Naive thymus-derived CD4-positive, alpha-beta T cell (primary cell): ENCODE measurements at regions not wholly inside any gene's neighbourhood (a gene's known extent, or its start where the extent isn't known, plus 50 kb on each side); places are given as distances from the start of the nearest gene placed in this dataset.

Experiments used
- ATAC-seq: fragments of 150-1000 bp; cut with Tn5 transposase; 2 replicates; pipeline ENCODE4 v1.10.0; 2021; ENCODE audit warnings: mild to moderate bottlenecking, moderate library complexity
- CTCF ChIA-PET: fragments of 350-600 bp; sonication (Branson Sonifier 250); formaldehyde crosslinking; loops from one replicate; lab custom pipeline; 2021; ENCODE audit warnings: antibody characterized with exemption; lab: Charles Lee
- POLR2A ChIA-PET: fragments of 350-600 bp; sonication (Branson Sonifier 250); formaldehyde crosslinking; loops from one replicate; lab custom pipeline; 2021; ENCODE audit warnings: antibody characterized with exemption, inconsistent platforms; lab: Charles Lee
- DNase-seq, 9 donors: peaks; one replicate each; pipeline versions ENCODE4 v3.0.0 to v3.0.0-alpha.2; 2020 to 2022; ENCODE audit warnings: mixed read lengths in 1 of 9
- H3K27ac ChIP-seq: one replicate; pipeline ENCODE4 v1.7.0; 2013; ENCODE audit warnings: mild to moderate bottlenecking, low read depth, low read length, moderate library complexity
- H3K27me3 ChIP-seq, 2 donors: one replicate each; pipeline ENCODE4 v1.7.0; 2013; ENCODE audit warnings: low read length in 2 of 2, mild to moderate bottlenecking in 2 of 2, moderate library complexity in 2 of 2; ENCODE audit not compliant: control insufficient read depth in 2 of 2, insufficient read depth in 2 of 2
- H3K36me3 ChIP-seq, 3 experiments: 1 replicate in 2 of 3; 2 replicates in 1 of 3; pipeline ENCODE4 v1.7.0; 2013; ENCODE audit warnings: low read length in 3 of 3, mild to moderate bottlenecking in 3 of 3, moderate library complexity in 1 of 3; ENCODE audit not compliant: insufficient read depth in 3 of 3, control insufficient read depth in 2 of 3
- H3K4me1 ChIP-seq, 2 donors: one replicate each; pipeline ENCODE4 v1.7.0; 2013; ENCODE audit warnings: low read length in 2 of 2, mild to moderate bottlenecking in 2 of 2, moderate library complexity in 1 of 2; ENCODE audit not compliant: control insufficient read depth in 2 of 2, insufficient read depth in 2 of 2
- H3K4me3 ChIP-seq: 2 replicates; pipeline ENCODE4 v1.7.0; 2013; ENCODE audit warnings: mild to moderate bottlenecking, low read length
- H3K9me3 ChIP-seq, 3 experiments: 1 replicate in 2 of 3; 2 replicates in 1 of 3; pipeline ENCODE4 v1.7.0; 2013; ENCODE audit warnings: low read length in 3 of 3; ENCODE audit not compliant: control insufficient read depth in 2 of 3
- H3K27ac Mint-ChIP-seq, 9 donors: one replicate each; pipeline ENCODE4 v1.8.0; 2020 to 2022; ENCODE audit warnings: mixed read lengths in 9 of 9, mild to moderate bottlenecking in 8 of 9, moderate library complexity in 5 of 9, inconsistent platforms in 2 of 9
- H3K27me3 Mint-ChIP-seq, 5 donors: one replicate each; pipeline ENCODE4 v1.8.0; 2021 to 2022; ENCODE audit warnings: mixed read lengths in 5 of 5, mild to moderate bottlenecking in 1 of 5
- H3K36me3 Mint-ChIP-seq, 5 donors: one replicate each; pipeline ENCODE4 v1.8.0; 2020 to 2022; ENCODE audit warnings: mixed read lengths in 5 of 5, mild to moderate bottlenecking in 3 of 5, inconsistent platforms in 1 of 5
- H3K4me1 Mint-ChIP-seq, 7 donors: one replicate each; pipeline ENCODE4 v1.8.0; 2020 to 2022; ENCODE audit warnings: mixed read lengths in 7 of 7, mild to moderate bottlenecking in 3 of 7, inconsistent platforms in 1 of 7
- H3K4me3 Mint-ChIP-seq, 10 donors: one replicate each; pipeline ENCODE4 v1.8.0; 2020 to 2022; ENCODE audit warnings: mild to moderate bottlenecking in 10 of 10, mixed read lengths in 10 of 10, moderate library complexity in 6 of 10, inconsistent platforms in 2 of 10
- H3K9me3 Mint-ChIP-seq, 11 donors: one replicate each; pipeline ENCODE4 v1.8.0; 2020 to 2022; ENCODE audit warnings: mixed read lengths in 11 of 11, mild to moderate bottlenecking in 4 of 11, inconsistent platforms in 1 of 11, moderate library complexity in 1 of 11
- intact Hi-C, 2 donors: fragments of 100-400 bp; cut with micrococcal nuclease; formaldehyde crosslinking; loops; one replicate each; pipeline ENCODE4 v1.15.1; 2023

DNA sequence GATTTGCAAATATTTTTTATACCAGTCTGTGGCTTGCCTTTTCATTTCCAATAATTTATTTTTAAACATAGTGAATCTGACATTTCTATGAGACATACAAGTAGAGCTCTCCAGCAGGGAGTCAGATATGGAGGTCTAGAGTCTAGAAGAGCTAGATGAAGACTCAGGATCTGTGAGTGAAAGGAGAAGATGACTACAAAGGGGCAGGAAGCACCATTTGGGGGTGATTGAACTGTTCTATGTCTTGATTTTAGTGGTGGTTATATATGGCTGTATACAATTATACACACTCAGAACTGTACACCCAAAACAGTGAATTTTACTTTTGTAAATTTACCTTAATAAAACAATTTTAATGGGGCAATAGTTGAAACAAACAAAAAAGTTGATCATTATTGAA, 127.9 kb upstream of the BACH2 start:
- no peaks in the 10 kb centered on the region for H3K27me3 Mint-ChIP-seq
- ChIA-PET CTCF (interaction anchor here (0.6 to 1.5 kb wide), 4 partner anchors 31 to 595 kb away, joined by 3 to 6 read pairs (median 4); partner anchors contain the start of gene CASP8AP2), POLR2A (interaction anchor here (1.0 to 4.8 kb wide), 6 partner anchors 10 to 483 kb away, joined by 3 to 29 read pairs (median 4); no protein-coding TSS in a partner anchor)
- Histone ChIP-seq H3K9me3 (no peaks in the 10 kb centered on the region), H3K27me3 (no peaks in the 10 kb centered on the region), H3K27ac (peak overlapping the region; percentile 53), H3K4me3 (peak overlapping the region; percentile 32), H3K4me1 (peaks cover 0 to 10% of the 10 kb centered on the region in 2 donors), H3K36me3 (no peaks in the 10 kb centered on the region)
- peak overlapping the region; percentile 21 to 97 (median 91) for H3K27ac Mint-ChIP-seq
- no peak for DNase-seq
- ATAC-seq, result no peak
- H3K4me3 Mint-ChIP-seq, result peak overlapping the region in 9 of 10 donors; percentile 16 to 85 (median 55)
- intact Hi-C loops, result loop anchor here (2.0 kb wide), 2 partner anchors 14 to 20 kb away; no protein-coding TSS in a partner anchor
- peaks cover 3 to 8% (median 6%) of the 10 kb centered on the region in 11 donors for H3K9me3 Mint-ChIP-seq
- H3K36me3 Mint-ChIP-seq, result peaks cover 0 to 19% (median 3%) of the 10 kb centered on the region in 5 donors
- H3K4me1 Mint-ChIP-seq, result peaks cover 12 to 25% (median 18%) of the 10 kb centered on the region in 7 donors

DNA sequence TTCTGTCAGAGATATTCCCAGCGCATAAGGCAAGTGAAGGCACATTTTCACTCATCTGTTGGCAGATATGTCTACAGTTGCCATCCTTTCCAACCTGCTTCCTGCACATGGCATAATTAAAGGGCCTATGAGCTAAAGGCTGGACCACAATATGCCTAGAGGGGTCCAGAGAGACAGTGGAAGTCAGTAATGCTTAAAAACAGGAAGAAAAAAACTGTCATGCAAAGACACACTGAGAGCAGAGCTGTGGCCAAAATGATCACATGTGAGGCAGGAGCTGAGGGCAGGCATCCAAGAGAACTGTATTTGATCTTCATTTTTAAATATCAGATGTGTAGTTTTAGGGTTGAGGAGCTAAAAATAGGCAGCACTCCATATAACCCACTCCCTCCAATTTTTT, 125.0 kb upstream of the BACH2 start:
- no peak overlapping the region for H3K27ac ChIP-seq
- H3K4me1 Mint-ChIP-seq, result peaks cover 14 to 34% (median 19%) of the 10 kb centered on the region in 7 donors
- H3K9me3 Mint-ChIP-seq, result peaks cover 0 to 7% (median 0%) of the 10 kb centered on the region in 11 donors
- ATAC-seq (no peak), DNase-seq (no peak)
- H3K4me1 ChIP-seq, result peaks cover 0 to 10% of the 10 kb centered on the region in 2 donors
- no peak overlapping the region for H3K4me3 Mint-ChIP-seq
- H3K27me3 ChIP-seq, result no peaks in the 10 kb centered on the region
- H3K27ac Mint-ChIP-seq, result no peak overlapping the region
- H3K4me3 ChIP-seq, result no peak overlapping the region
- POLR2A ChIA-PET, result interaction anchor here (0.6 to 0.9 kb wide), 3 partner anchors 14 to 132 kb away, joined by 3 read pairs; no protein-coding TSS in a partner anchor
- H3K9me3 ChIP-seq, result no peaks in the 10 kb centered on the region
- H3K27me3 Mint-ChIP-seq, result no peaks in the 10 kb centered on the region
- no peaks in the 10 kb centered on the region for H3K36me3 ChIP-seq
- peaks cover 0 to 9% (median 0%) of the 10 kb centered on the region in 5 donors for H3K36me3 Mint-ChIP-seq
- CTCF ChIA-PET, result interaction anchor here (0.9 kb wide), 2 partner anchors 10 to 29 kb away, joined by 3 to 7 read pairs; no protein-coding TSS in a partner anchor
- intact Hi-C loops, result no loop called here

DNA sequence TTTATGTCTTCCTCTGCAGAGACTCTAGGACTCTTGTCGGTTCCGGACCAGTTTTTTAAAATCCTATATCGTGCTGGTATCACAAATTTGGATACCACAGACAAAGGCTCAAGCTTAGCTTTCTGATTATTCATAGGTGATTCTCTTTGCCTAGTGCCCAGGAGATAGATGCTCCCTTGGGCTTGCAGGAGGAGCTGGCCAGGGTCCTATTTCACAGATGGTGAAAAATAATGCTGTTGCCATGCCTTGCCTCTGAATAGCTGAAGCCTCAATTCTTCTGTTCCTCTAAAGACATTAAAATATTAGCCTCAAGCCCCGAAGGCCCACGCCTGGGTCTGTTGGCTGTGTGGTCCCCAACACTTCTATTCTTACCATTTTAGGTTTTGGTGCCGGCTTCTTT, 123.9 kb upstream of the BACH2 start:
- no peak overlapping the region for H3K4me3 Mint-ChIP-seq
- H3K9me3 Mint-ChIP-seq, result peaks cover 0 to 7% (median 0%) of the 10 kb centered on the region in 11 donors
- H3K27me3 ChIP-seq, result no peaks in the 10 kb centered on the region
- no peaks in the 10 kb centered on the region for H3K9me3 ChIP-seq
- peaks cover 10 to 32% (median 12%) of the 10 kb centered on the region in 7 donors for H3K4me1 Mint-ChIP-seq
- H3K4me1 ChIP-seq, result peaks cover 0 to 10% of the 10 kb centered on the region in 2 donors
- ATAC-seq (no peak), DNase-seq (no peak)
- H3K4me3 ChIP-seq, result no peak overlapping the region
- H3K36me3 Mint-ChIP-seq, result peaks cover 0 to 7% (median 0%) of the 10 kb centered on the region in 5 donors
- H3K27ac ChIP-seq, result no peak overlapping the region
- POLR2A ChIA-PET, result no interaction called here
- intact Hi-C loops, result no loop called here
- no peaks in the 10 kb centered on the region for H3K36me3 ChIP-seq
- no peaks in the 10 kb centered on the region for H3K27me3 Mint-ChIP-seq
- no peak overlapping the region for H3K27ac Mint-ChIP-seq
- CTCF ChIA-PET, result interaction anchor here (0.9 kb wide), 1 partner anchor 27 kb away, joined by 3 read pairs; no protein-coding TSS in a partner anchor

DNA sequence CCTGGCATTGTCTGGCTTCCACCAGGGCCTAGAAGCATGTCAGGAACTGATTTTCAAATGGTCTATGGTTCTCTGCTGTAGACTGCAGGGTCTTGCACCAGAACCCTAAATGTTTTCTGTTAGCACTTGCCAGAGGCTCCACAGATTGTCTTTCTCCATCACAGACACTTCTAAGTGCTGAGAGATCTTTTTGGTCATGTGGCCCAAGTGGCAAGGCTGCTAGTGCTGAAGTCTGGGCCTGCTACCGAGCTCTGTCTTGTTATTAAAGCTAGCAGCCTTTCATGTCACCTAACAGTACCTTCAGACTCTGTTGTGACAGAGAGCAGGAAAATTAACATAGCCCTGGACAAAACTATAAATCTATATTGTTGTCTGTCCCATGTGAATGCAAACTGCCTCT, 120.7 kb upstream of the BACH2 start:
- ATAC-seq (no peak), DNase-seq (no peak)
- peaks cover 0 to 1% (median 0%) of the 10 kb centered on the region in 5 donors for H3K36me3 Mint-ChIP-seq
- H3K4me3 Mint-ChIP-seq, result no peak overlapping the region
- Histone ChIP-seq H3K36me3 (no peaks in the 10 kb centered on the region), H3K9me3 (no peaks in the 10 kb centered on the region), H3K27me3 (no peaks in the 10 kb centered on the region), H3K4me3 (no peak overlapping the region), H3K27ac (no peak overlapping the region), H3K4me1 (peaks cover 16 to 22% of the 10 kb centered on the region in 2 donors)
- ChIA-PET CTCF (interaction anchor here (1.3 kb wide), 1 partner anchor 24 kb away, joined by 3 read pairs; no protein-coding TSS in a partner anchor), POLR2A (interaction anchor here (0.8 to 1.5 kb wide), 4 partner anchors 9 to 16 kb away, joined by 3 to 5 read pairs (median 4); no protein-coding TSS in a partner anchor)
- H3K9me3 Mint-ChIP-seq, result peaks cover 0 to 5% (median 0%) of the 10 kb centered on the region in 11 donors
- H3K27me3 Mint-ChIP-seq, result peaks cover 0 to 2% (median 0%) of the 10 kb centered on the region in 5 donors
- H3K4me1 Mint-ChIP-seq, result peaks cover 14 to 44% (median 23%) of the 10 kb centered on the region in 7 donors
- intact Hi-C loops, result no loop called here
- no peak overlapping the region for H3K27ac Mint-ChIP-seq

DNA sequence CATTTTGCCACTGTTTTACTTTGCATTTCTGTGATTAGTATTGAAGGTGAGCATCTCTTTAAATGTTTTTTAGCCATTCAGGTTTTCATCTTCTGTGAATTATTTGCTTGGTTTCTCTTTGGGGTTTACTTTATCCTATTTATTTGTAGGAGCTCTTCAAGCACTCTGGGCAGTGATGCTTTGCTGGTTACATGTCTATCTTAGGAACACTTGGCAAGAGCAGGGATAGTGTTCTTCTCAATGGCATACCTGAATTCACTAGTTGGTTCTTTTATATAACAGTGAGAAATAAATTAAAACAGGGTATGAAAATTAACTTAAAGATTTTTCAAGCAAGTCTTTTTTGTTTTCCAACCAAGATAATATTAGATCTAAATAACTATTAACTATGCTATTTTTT, 119.7 kb upstream of the BACH2 start:
- no peak overlapping the region for H3K4me3 ChIP-seq
- Mint-ChIP-seq H3K4me1 (peaks cover 14 to 51% (median 26%) of the 10 kb centered on the region in 7 donors), H3K27me3 (peaks cover 0 to 2% (median 0%) of the 10 kb centered on the region in 5 donors), H3K27ac (peak overlapping the region in 2 of 9 donors; percentile 48 to 62), H3K36me3 (peaks cover 0 to 1% (median 0%) of the 10 kb centered on the region in 5 donors), H3K9me3 (peaks cover 0 to 5% (median 0%) of the 10 kb centered on the region in 11 donors), H3K4me3 (no peak overlapping the region)
- intact Hi-C loops, result no loop called here
- POLR2A ChIA-PET, result interaction anchor here (1.5 to 3.9 kb wide), 2 partner anchors 9 to 17 kb away, joined by 4 to 29 read pairs; no protein-coding TSS in a partner anchor
- no peaks in the 10 kb centered on the region for H3K36me3 ChIP-seq
- H3K4me1 ChIP-seq, result peaks cover 16 to 26% of the 10 kb centered on the region in 2 donors
- no peak overlapping the region for H3K27ac ChIP-seq
- CTCF ChIA-PET, result interaction anchor here (1.2 to 2.5 kb wide), 2 partner anchors 23 to 318 kb away, joined by 3 to 9 read pairs; no protein-coding TSS in a partner anchor
- no peak for ATAC-seq
- DNase-seq, result no peak
- H3K27me3 ChIP-seq, result no peaks in the 10 kb centered on the region
- H3K9me3 ChIP-seq, result no peaks in the 10 kb centered on the region

DNA sequence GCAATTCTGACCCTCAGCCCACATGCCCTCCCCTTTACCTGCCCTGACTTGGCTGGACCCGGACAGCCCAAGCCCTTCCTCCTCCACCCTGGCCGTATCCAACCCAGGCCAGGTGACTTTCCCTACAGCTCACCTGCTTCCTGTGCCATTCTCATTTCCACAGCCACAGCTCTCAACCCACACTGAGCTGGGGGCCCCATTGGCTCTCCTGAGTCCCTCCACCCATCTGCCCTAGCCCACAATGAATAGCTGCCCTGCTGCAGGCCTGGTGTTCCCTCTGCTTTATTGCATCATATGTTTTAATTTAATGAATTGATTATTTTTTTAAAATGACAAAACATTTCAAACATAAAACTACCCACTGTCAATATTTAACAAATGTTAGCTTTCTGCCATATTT, 118.5 kb upstream of the BACH2 start:
- peak overlapping the region in 2 of 10 donors; percentile 8 to 21 for H3K4me3 Mint-ChIP-seq
- intact Hi-C loops, result no loop called here
- no peaks in the 10 kb centered on the region for H3K9me3 ChIP-seq
- POLR2A ChIA-PET, result interaction anchor here (3.9 kb wide), 1 partner anchor 10 kb away, joined by 29 read pairs; no protein-coding TSS in a partner anchor
- CTCF ChIA-PET, result interaction anchor here (0.6 to 2.5 kb wide), 4 partner anchors 8 to 317 kb away, joined by 3 to 9 read pairs (median 3); no protein-coding TSS in a partner anchor
- no peak overlapping the region for H3K27ac ChIP-seq
- ATAC-seq, result no peak
- DNase-seq, result no peak
- H3K27me3 ChIP-seq, result no peaks in the 10 kb centered on the region
- H3K4me1 ChIP-seq, result peaks cover 16 to 30% of the 10 kb centered on the region in 2 donors
- peaks cover 14 to 59% (median 26%) of the 10 kb centered on the region in 7 donors for H3K4me1 Mint-ChIP-seq
- H3K9me3 Mint-ChIP-seq, result peaks cover 0 to 5% (median 0%) of the 10 kb centered on the region in 11 donors
- no peaks in the 10 kb centered on the region for H3K36me3 ChIP-seq
- H3K4me3 ChIP-seq, result no peak overlapping the region
- peak overlapping the region in 2 of 9 donors; percentile 38 to 70 for H3K27ac Mint-ChIP-seq
- H3K36me3 Mint-ChIP-seq, result peaks cover 0 to 1% (median 0%) of the 10 kb centered on the region in 5 donors
- peaks cover 0 to 2% (median 0%) of the 10 kb centered on the region in 5 donors for H3K27me3 Mint-ChIP-seq
